ENCODE measurements at regions not wholly inside any gene's neighbourhood (a gene's known extent, or its start where the extent isn't known, plus 50 kb on each side); places are given as distances from the start of the nearest gene placed in this dataset.

GRCh38 chr15:38040615-38041014 is 106.2 kb downstream of the TMCO5A start:
- intact Hi-C loops (cut with micrococcal nuclease) = no loop called here
- DNase-seq (no peak), ATAC-seq (ENCODE audit: low read depth) (no peak)
- H3K27ac Mint-ChIP-seq = no peak overlapping the region
- CTCF ChIA-PET = no interaction called here
- H3K27me3 Mint-ChIP-seq = peaks cover 6% of the 10 kb centered on the region
- no peak overlapping the region for H3K4me3 Mint-ChIP-seq
- no peaks in the 10 kb centered on the region for H3K9me3 Mint-ChIP-seq
- no peak for TF ChIP-seq CTCF (IDR thresholded peaks at IDR 0.05)
- no peaks in the 10 kb centered on the region for H3K4me1 Mint-ChIP-seq
- POLR2A ChIA-PET = no interaction called here
- H3K36me3 Mint-ChIP-seq (ENCODE audit: low read depth) = no peaks in the 10 kb centered on the region

GRCh38 chr15:38041576-38041975 is 107.1 kb downstream of the TMCO5A start:
- ChIA-PET POLR2A (no interaction called here), CTCF (no interaction called here)
- H3K9me3 Mint-ChIP-seq = no peaks in the 10 kb centered on the region
- no peaks in the 10 kb centered on the region for H3K36me3 Mint-ChIP-seq (ENCODE audit: low read depth)
- TF ChIP-seq CTCF (IDR thresholded peaks at IDR 0.05) = no peak
- no peaks in the 10 kb centered on the region for H3K4me1 Mint-ChIP-seq
- H3K27me3 Mint-ChIP-seq = peaks cover 2% of the 10 kb centered on the region
- DNase-seq (no peak), ATAC-seq (ENCODE audit: low read depth) (no peak)
- no peak overlapping the region for H3K27ac Mint-ChIP-seq
- intact Hi-C loops (cut with micrococcal nuclease) = no loop called here
- H3K4me3 Mint-ChIP-seq = no peak overlapping the region

- H3K36me3 Mint-ChIP-seq (ENCODE audit: low read depth) = no peaks in the 10 kb centered on the region
- intact Hi-C loops (cut with micrococcal nuclease) = no loop called here
- ChIA-PET POLR2A (no interaction called here), CTCF (no interaction called here)
- TF ChIP-seq CTCF (IDR thresholded peaks at IDR 0.05) = no peak
- H3K27ac Mint-ChIP-seq = no peak overlapping the region
- ATAC-seq (ENCODE audit: low read depth) = no peak
- DNase-seq = no peak
- no peaks in the 10 kb centered on the region for H3K27me3 Mint-ChIP-seq
- no peaks in the 10 kb centered on the region for H3K4me1 Mint-ChIP-seq
- H3K9me3 Mint-ChIP-seq = no peaks in the 10 kb centered on the region
- no peak overlapping the region for H3K4me3 Mint-ChIP-seq
These were observed 107.8 kb downstream of the TMCO5A start for GRCh38 chr15:38042211-38042610.

- no peak for TF ChIP-seq CTCF (IDR thresholded peaks at IDR 0.05)
- Mint-ChIP-seq H3K27me3 (no peaks in the 10 kb centered on the region), H3K9me3 (no peaks in the 10 kb centered on the region), H3K27ac (no peak overlapping the region), H3K36me3 (ENCODE audit: low read depth) (no peaks in the 10 kb centered on the region), H3K4me3 (no peak overlapping the region), H3K4me1 (no peaks in the 10 kb centered on the region)
- intact Hi-C loops (cut with micrococcal nuclease) = no loop called here
- ChIA-PET CTCF (no interaction called here), POLR2A (no interaction called here)
- no peak for DNase-seq
- no peak for ATAC-seq (ENCODE audit: low read depth)
These were observed 108.4 kb downstream of the TMCO5A start for GRCh38 chr15:38042707-38043445.

GRCh38 chr15:38046257-38047051 is 112.0 kb downstream of the TMCO5A start:
- no peak for ATAC-seq (ENCODE audit: low read depth)
- H3K9me3 Mint-ChIP-seq = no peaks in the 10 kb centered on the region

More at GRCh38 chr15:38046257-38047051, 112.0 kb downstream of the TMCO5A start:
- intact Hi-C loops (cut with micrococcal nuclease) = no loop called here
- H3K4me1 Mint-ChIP-seq = no peaks in the 10 kb centered on the region
- H3K27me3 Mint-ChIP-seq = no peaks in the 10 kb centered on the region
- ChIA-PET POLR2A (no interaction called here), CTCF (no interaction called here)
- H3K4me3 Mint-ChIP-seq = no peak overlapping the region
- no peak for DNase-seq
- TF ChIP-seq CTCF (IDR thresholded peaks at IDR 0.05) = no peak
- no peak overlapping the region for H3K27ac Mint-ChIP-seq
- H3K36me3 Mint-ChIP-seq (ENCODE audit: low read depth) = no peaks in the 10 kb centered on the region

Measured in activated B cell treated with CpG ODN at 0.5 μM for 24 hours (primary cell).